Liver (tissue), 8 donors: ENCODE measurements at regions not wholly inside any gene's neighbourhood (a gene's known extent, or its start where the extent isn't known, plus 50 kb on each side); places are given as distances from the start of the nearest gene placed in this dataset.

Experiments used
- DNase-seq: peaks from one replicate; pipeline ENCODE4 v3.0.0-alpha.2; 2017; ENCODE audit warnings: low spot score
- H3K27ac ChIP-seq, 2 donors: one replicate each; pipeline ENCODE4 v1.7.0; 2013; ENCODE audit warnings: inconsistent platforms in 2 of 2, low read length in 2 of 2, control low read depth in 1 of 2, low read depth in 1 of 2, mild to moderate bottlenecking in 1 of 2
- H3K27me3 ChIP-seq, 4 donors: one replicate each; pipeline versions ENCODE4 v1.6.1 to v1.7.0; 2013; ENCODE audit warnings: low read length in 3 of 4, inconsistent platforms in 1 of 4, mild to moderate bottlenecking in 1 of 4, moderate library complexity in 1 of 4; ENCODE audit not compliant: control insufficient read depth in 4 of 4, insufficient read depth in 4 of 4
- H3K36me3 ChIP-seq, 4 donors: one replicate each; pipeline versions ENCODE4 v1.6.1 to v1.7.0; 2013; ENCODE audit warnings: low read length in 3 of 4, mild to moderate bottlenecking in 3 of 4, low read depth in 1 of 4, moderate library complexity in 1 of 4; ENCODE audit not compliant: control insufficient read depth in 4 of 4, insufficient read depth in 3 of 4
- H3K4me1 ChIP-seq, 4 donors: one replicate each; pipeline versions ENCODE4 v1.6.1 to v1.7.0; 2013; ENCODE audit warnings: low read length in 3 of 4, mild to moderate bottlenecking in 3 of 4, moderate library complexity in 1 of 4; ENCODE audit not compliant: control insufficient read depth in 4 of 4, insufficient read depth in 4 of 4
- H3K4me3 ChIP-seq, 3 donors: one replicate each; pipeline versions ENCODE4 v1.6.1 to v1.7.0; 2013; ENCODE audit warnings: low read length in 3 of 3, control low read depth in 1 of 3, low read depth in 1 of 3, mild to moderate bottlenecking in 1 of 3
- H3K9ac ChIP-seq, 2 donors: one replicate each; pipeline ENCODE4 v1.7.0; 2013; ENCODE audit warnings: low read length in 2 of 2, mild to moderate bottlenecking in 2 of 2, moderate library complexity in 2 of 2, control low read depth in 1 of 2, low read depth in 1 of 2
- H3K9me3 ChIP-seq, 4 donors: one replicate each; pipeline versions ENCODE4 v1.6.1 to v1.7.0; 2013; ENCODE audit warnings: low read length in 3 of 4; ENCODE audit not compliant: control insufficient read depth in 4 of 4
- ATF3 ChIP-seq: IDR thresholded peaks from 2 replicates; pipeline ENCODE4 v1.6.1; 2016; ENCODE audit warnings: antibody characterized with exemption
- CTCF ChIP-seq: fragments of 150-350 bp; IDR thresholded peaks from 2 replicates; pipeline ENCODE4 v1.5.1; 2017; ENCODE audit warnings: improper control_type of control experiment, low read depth, low read length; ENCODE audit not compliant: missing input control
- EGR1 ChIP-seq, 2 donors: IDR thresholded peaks; 2 replicates each; pipeline ENCODE4 v1.6.1; 2016 to 2018; ENCODE audit warnings: antibody characterized with exemption in 2 of 2, low read depth in 2 of 2
- FOXA1 ChIP-seq: IDR thresholded peaks from 2 replicates; pipeline ENCODE4 v1.6.1; 2016; ENCODE audit warnings: antibody characterized with exemption
- FOXA2 ChIP-seq: IDR thresholded peaks from 2 replicates; pipeline ENCODE4 v1.6.1; 2016; ENCODE audit warnings: antibody characterized with exemption
- GABPA ChIP-seq, 2 donors: IDR thresholded peaks in 1 of 2; conservative IDR thresholded peaks in 1 of 2; 2 replicates each; pipeline ENCODE4 v1.6.1; 2016; ENCODE audit warnings: antibody characterized with exemption in 2 of 2, mild to moderate bottlenecking in 1 of 2, moderate library complexity in 1 of 2
- HNF4A ChIP-seq, 2 donors: conservative IDR thresholded peaks; 2 replicates each; pipeline ENCODE4 v1.6.1; 2016; ENCODE audit warnings: antibody characterized with exemption in 2 of 2, mild to moderate bottlenecking in 2 of 2
- HNF4G ChIP-seq: IDR thresholded peaks from 2 replicates; pipeline ENCODE4 v1.6.1; 2016; ENCODE audit warnings: antibody characterized with exemption
- JUND ChIP-seq, 2 donors: IDR thresholded peaks; 2 replicates each; pipeline ENCODE4 v1.6.1; 2016; ENCODE audit warnings: antibody characterized with exemption in 2 of 2
- NR2F2 ChIP-seq: IDR thresholded peaks from 2 replicates; pipeline ENCODE4 v1.6.1; 2016; ENCODE audit warnings: antibody characterized with exemption
- RAD21 ChIP-seq, 2 donors: IDR thresholded peaks; 2 replicates each; pipeline ENCODE4 v1.6.1; 2016; ENCODE audit warnings: antibody characterized with exemption in 2 of 2, mild to moderate bottlenecking in 2 of 2
- REST ChIP-seq: IDR thresholded peaks from 2 replicates; pipeline ENCODE4 v1.6.1; 2016; ENCODE audit warnings: antibody characterized with exemption, mild to moderate bottlenecking
- RXRA ChIP-seq, 2 donors: IDR thresholded peaks; 2 replicates each; pipeline ENCODE4 v1.6.1; 2017 to 2018; ENCODE audit warnings: antibody characterized with exemption in 2 of 2, mild to moderate bottlenecking in 1 of 2
- SP1 ChIP-seq: IDR thresholded peaks from 2 replicates; pipeline ENCODE4 v1.6.1; 2018; ENCODE audit warnings: antibody characterized with exemption, mild to moderate bottlenecking
- TAF1 ChIP-seq: conservative IDR thresholded peaks from 2 replicates; pipeline ENCODE4 v1.6.1; 2016; ENCODE audit warnings: antibody characterized with exemption, mild to moderate bottlenecking
- YY1 ChIP-seq: IDR thresholded peaks from 2 replicates; pipeline ENCODE4 v1.6.1; 2016; ENCODE audit warnings: antibody characterized with exemption, mild to moderate bottlenecking
- WGBS: extraction: QIAGEN DNeasy Blood & Tissue Kit; methylation state at CpG from one replicate; pipeline ENCODE4 v1.1.7; 2013; 5-methylcytosine and 5-hydroxymethylcytosine counted together
- TF ChIP-seq, protein P1 (sequence below): IDR thresholded peaks from 2 replicates; pipeline ENCODE4 v1.6.1; 2016; ENCODE audit warnings: antibody characterized with exemption
- TF ChIP-seq, protein P2 (sequence below): IDR thresholded peaks from 2 replicates; pipeline ENCODE4 v1.6.1; 2016; ENCODE audit warnings: antibody characterized with exemption
- donor health status: healthy.
- donor health status: healthy.
- donor health status: healthy.
- donor health status: healthy.
- donor health status: healthy.

- H3K27ac ChIP-seq = no peak overlapping the region
- TF ChIP-seq REST (no peak), FOXA1 (no peak), SP1 (no peak), TAF1 (no peak), FOXA2 (no peak)
- TF ChIP-seq, protein P1, sequence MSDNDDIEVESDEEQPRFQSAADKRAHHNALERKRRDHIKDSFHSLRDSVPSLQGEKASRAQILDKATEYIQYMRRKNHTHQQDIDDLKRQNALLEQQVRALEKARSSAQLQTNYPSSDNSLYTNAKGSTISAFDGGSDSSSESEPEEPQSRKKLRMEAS = no peak
- no peaks in the 10 kb centered on the region for H3K9me3 ChIP-seq
- H3K4me3 ChIP-seq = no peak overlapping the region
- H3K27me3 ChIP-seq = no peaks in the 10 kb centered on the region
- no peak for DNase-seq
- H3K9ac ChIP-seq = no peak overlapping the region
- no peaks in the 10 kb centered on the region for H3K36me3 ChIP-seq
- WGBS = 92% methylated on average over 4 of the region's 4 CpGs
- H3K4me1 ChIP-seq = no peaks in the 10 kb centered on the region
These were observed 183.6 kb upstream of the ARSJ start for GRCh38 chr4:114163051-114163450.

DNA sequence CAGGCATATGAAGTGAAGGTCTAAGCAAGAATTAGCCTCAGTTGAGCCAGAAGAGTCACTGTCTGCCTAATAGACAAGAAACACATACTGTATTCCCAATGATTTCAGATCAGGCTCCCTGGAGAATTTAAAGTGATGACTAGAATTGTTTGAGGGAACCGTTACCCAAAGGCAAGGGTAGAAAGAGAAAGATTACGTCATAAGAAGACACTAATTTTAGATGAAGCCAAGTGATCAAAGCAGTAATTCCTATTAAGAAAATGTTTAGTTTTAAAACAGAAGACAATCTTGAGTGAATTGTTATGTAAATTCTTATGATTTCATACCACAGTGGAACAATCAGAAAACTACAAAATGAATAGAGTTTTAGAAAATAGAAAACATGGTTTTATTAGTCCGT is 194.5 kb upstream of the ARSJ start:
- H3K36me3 ChIP-seq = no peaks in the 10 kb centered on the region
- 82% methylated on average over 3 of the region's 3 CpGs for WGBS
- H3K4me1 ChIP-seq = no peaks in the 10 kb centered on the region
- no peak for DNase-seq
- H3K4me3 ChIP-seq = no peak overlapping the region
- no peak for TF ChIP-seq JUND (IDR thresholded peaks at IDR 0.05)
- no peak for TF ChIP-seq RXRA (IDR thresholded peaks at IDR 0.05)
- no peak for TF ChIP-seq NR2F2
- no peak for TF ChIP-seq YY1
- no peak for TF ChIP-seq ATF3
- no peak for TF ChIP-seq EGR1 (IDR thresholded peaks at IDR 0.05; ENCODE audit: low read depth in 2 of 2)
- TF ChIP-seq HNF4G = no peak
- no peak for TF ChIP-seq FOXA2
- TF ChIP-seq HNF4A (conservative IDR thresholded peaks at IDR 0.05) = no peak
- TF ChIP-seq CTCF = no peak
- TF ChIP-seq SP1 = no peak
- TF ChIP-seq REST = no peak
- TF ChIP-seq, protein P2, sequence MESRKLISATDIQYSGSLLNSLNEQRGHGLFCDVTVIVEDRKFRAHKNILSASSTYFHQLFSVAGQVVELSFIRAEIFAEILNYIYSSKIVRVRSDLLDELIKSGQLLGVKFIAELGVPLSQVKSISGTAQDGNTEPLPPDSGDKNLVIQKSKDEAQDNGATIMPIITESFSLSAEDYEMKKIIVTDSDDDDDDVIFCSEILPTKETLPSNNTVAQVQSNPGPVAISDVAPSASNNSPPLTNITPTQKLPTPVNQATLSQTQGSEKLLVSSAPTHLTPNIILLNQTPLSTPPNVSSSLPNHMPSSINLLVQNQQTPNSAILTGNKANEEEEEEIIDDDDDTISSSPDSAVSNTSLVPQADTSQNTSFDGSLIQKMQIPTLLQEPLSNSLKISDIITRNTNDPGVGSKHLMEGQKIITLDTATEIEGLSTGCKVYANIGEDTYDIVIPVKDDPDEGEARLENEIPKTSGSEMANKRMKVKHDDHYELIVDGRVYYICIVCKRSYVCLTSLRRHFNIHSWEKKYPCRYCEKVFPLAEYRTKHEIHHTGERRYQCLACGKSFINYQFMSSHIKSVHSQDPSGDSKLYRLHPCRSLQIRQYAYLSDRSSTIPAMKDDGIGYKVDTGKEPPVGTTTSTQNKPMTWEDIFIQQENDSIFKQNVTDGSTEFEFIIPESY = no peak
- TF ChIP-seq FOXA1 = no peak
- TF ChIP-seq GABPA (IDR thresholded peaks at IDR 0.05 in 1 of 2, conservative IDR thresholded peaks at IDR 0.05 in 1 of 2) = no peak
- no peak for TF ChIP-seq RAD21 (IDR thresholded peaks at IDR 0.05)
- TF ChIP-seq, protein P1 = no peak
- H3K9me3 ChIP-seq = no peaks in the 10 kb centered on the region
- no peak overlapping the region for H3K9ac ChIP-seq
- no peaks in the 10 kb centered on the region for H3K27me3 ChIP-seq
- no peak overlapping the region for H3K27ac ChIP-seq
